GM21576 (cell line): ENCODE measurements at regions not wholly inside any gene's neighbourhood (a gene's known extent, or its start where the extent isn't known, plus 50 kb on each side); places are given as distances from the start of the nearest gene placed in this dataset.
"Not testable (repeated sequence)": the region's sequence is repeated elsewhere in the genome, so short reads cannot be mapped to it uniquely, and the experiment has no call there.

Source experiments
- ATAC-seq: cut with Tn5 transposase; IDR thresholded peaks from one replicate; pipeline ENCODE4 v1.9.1; 2021; ENCODE audit warnings: mild to moderate bottlenecking, moderate library complexity; ENCODE audit not compliant: unreplicated experiment

DNA sequence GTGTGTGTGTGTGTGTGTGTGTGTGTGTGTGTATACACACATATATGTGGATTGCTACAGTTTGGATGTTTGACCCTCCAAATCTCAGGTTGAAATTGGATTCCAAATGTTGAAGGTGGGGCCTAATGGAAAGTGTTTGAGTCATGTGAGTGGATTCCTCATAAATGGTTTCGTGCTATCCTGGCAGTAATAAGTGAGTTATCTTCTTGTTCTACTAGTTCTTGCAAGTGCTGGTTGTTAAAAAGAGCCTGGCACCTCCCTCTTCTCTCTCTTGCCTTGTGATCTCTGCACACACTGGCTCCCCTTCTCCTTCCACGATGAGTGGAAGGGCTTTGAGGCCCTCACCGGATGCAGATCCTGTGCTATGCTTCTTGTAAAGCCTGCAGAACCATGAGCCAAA lies 344.1 kb downstream of the SH2D1A start:
- no peak for ATAC-seq

DNA sequence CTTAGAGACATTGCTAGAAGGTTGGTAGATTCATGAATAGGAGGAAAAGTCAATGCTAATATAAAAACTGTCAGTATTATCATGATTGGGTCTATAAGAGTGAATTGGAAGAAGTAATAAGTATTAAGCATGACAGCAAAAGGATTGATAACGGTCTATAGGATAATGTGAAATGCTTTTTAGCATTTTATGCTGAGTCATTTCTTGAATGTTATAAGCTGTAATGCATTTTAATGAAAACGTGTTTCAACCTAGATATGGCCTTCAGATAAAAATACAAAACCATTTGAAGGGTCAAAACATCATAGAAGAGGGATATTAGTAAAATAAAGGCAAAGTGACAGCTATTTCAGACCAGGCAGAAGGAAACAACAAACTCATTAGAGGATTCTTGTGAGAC lies 353.5 kb downstream of the SH2D1A start:
- ATAC-seq, result no peak

DNA sequence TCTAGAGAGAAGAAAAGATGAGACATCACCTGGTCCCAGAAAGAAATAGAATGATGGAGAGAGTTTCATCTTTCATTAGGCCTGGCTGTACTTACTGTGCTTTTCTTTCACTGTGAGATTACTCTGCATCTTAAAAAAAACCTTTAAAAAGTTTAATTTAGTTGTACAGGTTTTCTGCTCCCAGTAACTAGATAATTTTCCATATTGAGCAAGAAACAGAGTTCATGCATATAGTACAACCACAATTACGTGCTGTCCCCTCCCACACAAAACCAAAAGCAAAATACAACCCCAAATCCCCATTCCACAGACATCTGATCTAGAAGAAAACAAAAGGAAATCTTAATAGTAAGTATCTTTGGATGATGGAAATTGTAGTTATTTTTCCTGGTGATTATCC lies 371.2 kb downstream of the SH2D1A start:
- no peak for ATAC-seq

- no peak for ATAC-seq
Measured at GRCh38 chrX:124719060-124719459, 372.7 kb downstream of the SH2D1A start.

- no peak for ATAC-seq
Measured at GRCh38 chrX:124720532-124720931, 374.2 kb downstream of the SH2D1A start.

- no peak for ATAC-seq
Measured at GRCh38 chrX:124725502-124725901, 379.1 kb downstream of the SH2D1A start.

GRCh38 chrX:124726292-124726691 lies 379.9 kb downstream of the SH2D1A start:
- ATAC-seq, result no peak

DNA sequence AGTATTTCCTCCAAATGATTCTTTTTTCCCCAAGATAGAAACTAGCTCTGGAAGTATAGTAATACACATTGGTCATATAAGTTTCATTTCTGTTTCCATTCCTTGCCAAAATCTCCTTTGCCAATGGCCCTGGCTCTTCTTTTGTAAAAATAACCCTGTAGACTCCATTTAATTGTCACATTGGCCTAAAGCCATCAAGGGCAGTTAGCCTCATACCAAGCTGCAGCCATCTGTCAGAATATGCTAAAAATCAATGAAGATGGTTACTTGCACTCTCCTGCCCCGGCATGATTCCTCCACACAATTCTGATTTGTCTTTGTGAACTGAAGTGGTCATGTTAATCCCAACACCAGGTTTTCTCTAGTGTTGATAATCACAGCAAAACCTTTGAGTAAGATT lies 380.5 kb downstream of the SH2D1A start:
- ATAC-seq, result no peak

- ATAC-seq, result no peak
Measured at GRCh38 chrX:124736553-124737270, 390.3 kb downstream of the SH2D1A start.

- ATAC-seq, result no peak
Measured at GRCh38 chrX:124737771-124738170, 391.4 kb downstream of the SH2D1A start.

- ATAC-seq, result no peak
Measured at GRCh38 chrX:124747295-124747694, 400.9 kb downstream of the SH2D1A start.

DNA sequence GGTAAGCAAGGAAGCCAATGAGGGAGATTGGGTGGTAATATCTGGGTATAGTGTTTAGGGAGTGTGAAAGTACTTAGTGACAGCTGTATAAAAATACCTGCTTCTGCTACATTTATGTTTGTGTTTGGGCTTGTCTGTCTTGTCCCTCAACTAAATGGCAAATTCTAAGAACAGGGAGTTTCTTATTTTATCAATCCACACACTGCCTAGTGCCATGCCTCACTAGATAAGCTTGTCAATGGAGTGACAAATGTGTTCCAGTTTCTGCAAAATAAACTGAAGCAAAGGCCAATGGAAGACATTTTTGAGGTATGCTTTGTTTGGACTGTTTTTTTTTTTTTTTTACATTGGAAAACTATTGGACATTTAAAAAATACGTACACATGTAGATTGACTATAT lies 418.0 kb downstream of the SH2D1A start:
- no peak for ATAC-seq

DNA sequence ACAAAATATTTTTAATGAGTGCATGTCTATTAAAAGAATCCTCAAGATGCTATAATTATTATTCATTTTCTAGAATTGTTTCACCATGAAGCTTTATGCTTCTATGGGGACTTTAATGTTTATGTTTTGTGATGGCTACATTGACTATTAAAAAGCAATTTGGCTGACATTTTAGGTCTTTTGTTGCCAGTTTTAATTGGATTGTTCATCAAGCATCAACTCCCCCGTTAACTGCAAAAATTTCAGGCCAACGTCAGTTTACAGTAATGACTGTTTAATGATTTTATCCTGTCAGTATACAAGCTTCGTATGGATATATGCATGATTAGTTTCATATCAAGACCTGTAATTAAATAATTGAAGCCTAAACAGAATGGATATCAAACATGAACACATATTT lies 422.8 kb downstream of the SH2D1A start:
- no peak for ATAC-seq

DNA sequence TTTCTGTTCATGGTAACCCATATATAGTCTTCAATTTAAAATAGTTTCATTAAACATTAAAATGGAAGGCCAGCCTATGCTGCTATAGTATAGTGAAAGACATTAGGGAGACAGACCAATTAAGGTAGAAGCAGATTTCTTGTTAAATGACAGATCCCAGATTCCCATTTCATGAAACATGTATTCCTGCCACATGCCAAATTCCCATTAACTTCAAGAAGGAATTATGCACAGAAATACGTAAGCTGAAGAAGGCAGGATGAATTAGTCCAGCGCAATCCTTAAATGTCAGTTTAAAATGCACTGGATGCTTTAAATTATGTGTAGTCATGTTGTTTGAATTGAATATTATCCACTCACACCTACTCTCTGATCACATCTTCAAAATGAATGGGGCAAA lies 424.9 kb downstream of the SH2D1A start:
- no peak for ATAC-seq

DNA sequence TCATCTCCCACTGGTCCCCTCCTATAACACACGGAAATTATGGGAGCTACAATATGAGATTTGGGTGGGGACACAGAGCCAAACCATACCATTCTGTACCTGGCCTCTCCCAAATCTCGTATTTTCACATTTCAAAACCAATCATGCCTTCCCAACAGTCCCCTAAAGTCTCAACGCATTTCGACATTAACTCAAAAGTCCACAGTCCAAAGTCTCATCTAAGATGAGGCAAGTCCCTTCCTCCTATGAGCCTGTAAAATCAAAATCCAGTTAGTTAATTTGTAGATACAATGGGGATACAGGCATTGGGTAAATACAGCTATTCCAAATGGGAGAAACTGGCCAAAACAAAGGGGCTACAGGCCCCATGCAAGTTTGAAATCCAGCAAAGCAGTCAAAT lies 441.9 kb downstream of the SH2D1A start:
- ATAC-seq, result not testable (repeated sequence)

GRCh38 chrX:124789874-124790273 lies 443.5 kb downstream of the SH2D1A start:
- ATAC-seq, result not testable (repeated sequence)

DNA sequence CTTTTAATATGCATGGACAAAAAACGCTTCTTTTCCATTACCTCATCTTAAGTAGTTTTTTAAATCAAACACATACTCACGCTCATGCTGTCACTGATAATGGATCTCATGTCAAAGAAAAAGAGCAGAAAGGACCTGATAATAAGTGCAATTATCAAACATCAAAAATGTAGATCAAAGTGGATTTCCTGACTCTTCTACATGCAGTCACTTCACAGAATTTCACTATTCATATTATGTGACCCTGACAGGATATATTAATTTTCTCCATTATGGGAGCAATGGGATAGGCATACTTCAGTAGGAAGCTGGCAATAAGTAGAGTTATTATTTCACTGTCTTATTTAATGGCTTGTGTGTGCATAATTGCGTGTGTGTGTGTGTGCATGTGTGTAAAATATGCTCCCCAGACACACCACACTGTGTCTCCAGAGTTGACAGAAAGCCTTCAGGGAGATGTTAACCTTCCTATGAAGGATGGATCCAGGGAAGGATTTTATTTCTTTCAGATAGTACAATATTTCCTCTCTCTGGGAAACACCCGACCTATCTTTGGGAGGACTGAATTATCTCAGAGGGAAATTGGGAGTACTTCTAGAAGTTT lies 445.2 kb downstream of the SH2D1A start:
- no peak for ATAC-seq

DNA sequence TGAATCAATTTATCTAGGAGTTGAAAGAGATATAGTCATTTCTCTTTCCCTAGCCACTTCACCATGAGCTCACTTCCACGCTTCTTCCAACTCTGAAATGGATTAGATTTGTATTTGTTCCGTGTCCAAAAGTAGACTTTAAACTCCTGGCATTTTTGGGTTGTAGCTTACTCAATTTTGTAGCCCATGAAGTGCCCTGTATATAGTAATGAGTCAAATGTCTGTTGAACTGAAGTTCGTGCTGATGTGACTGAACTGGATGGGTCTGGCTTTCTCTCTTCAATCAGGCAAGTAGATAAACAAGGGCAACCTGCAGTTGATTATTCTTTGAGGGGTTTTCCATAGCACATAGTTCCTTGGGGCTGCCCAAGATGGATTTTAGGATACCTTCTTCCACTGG lies 450.6 kb downstream of the SH2D1A start:
- ATAC-seq, result no peak

- no peak for ATAC-seq
Measured at GRCh38 chrX:124804962-124805361, 458.6 kb downstream of the SH2D1A start.

GRCh38 chrX:124805486-124805885 lies 459.1 kb downstream of the SH2D1A start:
- no peak for ATAC-seq

- ATAC-seq, result no peak
Measured at GRCh38 chrX:124814106-124814505, 467.7 kb downstream of the SH2D1A start.

DNA sequence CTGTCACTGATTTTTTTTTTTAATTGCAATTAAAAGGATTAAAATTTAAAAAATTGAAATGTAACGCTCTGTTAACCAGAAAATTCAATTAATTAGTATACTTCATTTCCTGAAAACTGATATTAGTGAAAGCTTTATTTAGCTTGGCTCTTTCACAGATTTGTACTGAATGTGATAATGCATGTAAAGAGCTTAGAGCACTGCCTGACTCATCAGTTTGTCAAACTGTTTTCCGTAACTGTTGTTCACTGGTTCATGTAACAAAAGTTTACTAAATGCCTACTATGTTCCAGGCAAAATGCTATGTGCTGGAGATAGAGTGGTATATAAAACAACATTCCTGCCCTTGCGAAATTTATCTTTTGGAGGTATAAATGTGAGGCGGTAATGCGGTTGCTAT lies 471.7 kb downstream of the SH2D1A start:
- no peak for ATAC-seq

GRCh38 chrX:124818764-124819163 lies 472.4 kb downstream of the SH2D1A start:
- ATAC-seq, result no peak
